Dendritic cell treated with granulocyte-macrophage colony-stimulating factor and Interleukin-4, amounts not matched to agents 40 ng/mL and 50 ng/mL, for 4 days (primary cell): ENCODE measurements at regions not wholly inside any gene's neighbourhood (a gene's known extent, or its start where the extent isn't known, plus 50 kb on each side); places are given as distances from the start of the nearest gene placed in this dataset.

Source experiments
- H3K27ac Mint-ChIP-seq: one replicate; pipeline ENCODE4 v1.8.0; 2022; ENCODE audit warnings: mild to moderate bottlenecking, mixed read lengths
- H3K27me3 Mint-ChIP-seq: one replicate; pipeline ENCODE4 v1.8.0; 2022; ENCODE audit warnings: mild to moderate bottlenecking, mixed read lengths
- H3K36me3 Mint-ChIP-seq: one replicate; pipeline ENCODE4 v1.8.0; 2022; ENCODE audit warnings: low read depth, mixed read lengths
- H3K4me1 Mint-ChIP-seq: one replicate; pipeline ENCODE4 v1.8.0; 2022; ENCODE audit warnings: low read depth, mixed read lengths
- H3K4me3 Mint-ChIP-seq: one replicate; pipeline ENCODE4 v1.8.0; 2022; ENCODE audit warnings: mild to moderate bottlenecking, moderate library complexity, mixed read lengths
- H3K9me3 Mint-ChIP-seq: one replicate; pipeline ENCODE4 v1.8.0; 2022; ENCODE audit warnings: mixed read lengths
- intact Hi-C: fragments of 100-400 bp; cut with micrococcal nuclease; formaldehyde crosslinking; loops from one replicate; pipeline ENCODE4 v1.15.0; 2022

GRCh38 chr6:15077961-15078360 is 167.9 kb upstream of the JARID2 start:
- no peaks in the 10 kb centered on the region for H3K9me3 Mint-ChIP-seq
- no peak overlapping the region for H3K4me3 Mint-ChIP-seq
- no peaks in the 10 kb centered on the region for H3K27me3 Mint-ChIP-seq
- intact Hi-C loops, result no loop called here
- H3K36me3 Mint-ChIP-seq, result no peaks in the 10 kb centered on the region
- H3K27ac Mint-ChIP-seq, result no peak overlapping the region
- peaks cover 25% of the 10 kb centered on the region for H3K4me1 Mint-ChIP-seq

- no peak overlapping the region for H3K4me3 Mint-ChIP-seq
- H3K27me3 Mint-ChIP-seq, result no peaks in the 10 kb centered on the region
- H3K27ac Mint-ChIP-seq, result peak overlapping the region; percentile 57
- no peaks in the 10 kb centered on the region for H3K9me3 Mint-ChIP-seq
- H3K36me3 Mint-ChIP-seq, result no peaks in the 10 kb centered on the region
- intact Hi-C loops, result no loop called here
- H3K4me1 Mint-ChIP-seq, result peaks cover 29% of the 10 kb centered on the region
Observed at GRCh38 chr6:15079288-15079817, 166.5 kb upstream of the JARID2 start.

- no peak overlapping the region for H3K4me3 Mint-ChIP-seq
- H3K36me3 Mint-ChIP-seq, result no peaks in the 10 kb centered on the region
- peaks cover 29% of the 10 kb centered on the region for H3K4me1 Mint-ChIP-seq
- no peaks in the 10 kb centered on the region for H3K9me3 Mint-ChIP-seq
- intact Hi-C loops, result no loop called here
- no peaks in the 10 kb centered on the region for H3K27me3 Mint-ChIP-seq
- H3K27ac Mint-ChIP-seq, result no peak overlapping the region
Observed at GRCh38 chr6:15080895-15081294, 165.0 kb upstream of the JARID2 start.

GRCh38 chr6:15081447-15081846 is 164.4 kb upstream of the JARID2 start:
- Mint-ChIP-seq H3K27ac (no peak overlapping the region), H3K4me1 (peaks cover 28% of the 10 kb centered on the region)

GRCh38 chr6:15082708-15083107 is 163.2 kb upstream of the JARID2 start:
- Mint-ChIP-seq H3K27me3 (no peaks in the 10 kb centered on the region), H3K9me3 (no peaks in the 10 kb centered on the region), H3K4me1 (peaks cover 32% of the 10 kb centered on the region), H3K36me3 (no peaks in the 10 kb centered on the region), H3K4me3 (no peak overlapping the region), H3K27ac (no peak overlapping the region)
- intact Hi-C loops, result no loop called here

More at GRCh38 chr6:15081447-15081846, 164.4 kb upstream of the JARID2 start:
- Mint-ChIP-seq H3K4me3 (no peak overlapping the region), H3K27me3 (no peaks in the 10 kb centered on the region), H3K36me3 (no peaks in the 10 kb centered on the region), H3K9me3 (no peaks in the 10 kb centered on the region)
- intact Hi-C loops, result no loop called here

GRCh38 chr6:15086348-15087158 is 159.3 kb upstream of the JARID2 start:
- Mint-ChIP-seq H3K4me1 (peaks cover 65% of the 10 kb centered on the region), H3K36me3 (no peaks in the 10 kb centered on the region), H3K9me3 (no peaks in the 10 kb centered on the region), H3K27me3 (no peaks in the 10 kb centered on the region), H3K4me3 (no peak overlapping the region), H3K27ac (no peak overlapping the region)
- intact Hi-C loops, result no loop called here

GRCh38 chr6:15087186-15087589 is 158.7 kb upstream of the JARID2 start:
- Mint-ChIP-seq H3K9me3 (no peaks in the 10 kb centered on the region), H3K36me3 (no peaks in the 10 kb centered on the region), H3K27me3 (no peaks in the 10 kb centered on the region), H3K4me3 (no peak overlapping the region), H3K4me1 (peaks cover 70% of the 10 kb centered on the region), H3K27ac (no peak overlapping the region)
- intact Hi-C loops, result no loop called here

- Mint-ChIP-seq H3K4me1 (peaks cover 75% of the 10 kb centered on the region), H3K36me3 (no peaks in the 10 kb centered on the region), H3K27me3 (no peaks in the 10 kb centered on the region), H3K4me3 (no peak overlapping the region), H3K27ac (peak overlapping the region; percentile 1), H3K9me3 (no peaks in the 10 kb centered on the region)
- intact Hi-C loops, result no loop called here
Observed at GRCh38 chr6:15088904-15089568, 156.8 kb upstream of the JARID2 start.

GRCh38 chr6:15089569-15090144 is 156.2 kb upstream of the JARID2 start:
- Mint-ChIP-seq H3K27ac (peak overlapping the region; percentile 1), H3K4me1 (peaks cover 69% of the 10 kb centered on the region), H3K36me3 (no peaks in the 10 kb centered on the region), H3K9me3 (no peaks in the 10 kb centered on the region), H3K4me3 (no peak overlapping the region), H3K27me3 (no peaks in the 10 kb centered on the region)
- intact Hi-C loops, result no loop called here

GRCh38 chr6:15090145-15090579 is 155.7 kb upstream of the JARID2 start:
- Mint-ChIP-seq H3K36me3 (no peaks in the 10 kb centered on the region), H3K27ac (peak overlapping the region; percentile 50), H3K4me3 (no peak overlapping the region), H3K27me3 (no peaks in the 10 kb centered on the region), H3K9me3 (no peaks in the 10 kb centered on the region), H3K4me1 (peaks cover 64% of the 10 kb centered on the region)
- intact Hi-C loops, result no loop called here

- H3K27me3 Mint-ChIP-seq, result no peaks in the 10 kb centered on the region
- H3K36me3 Mint-ChIP-seq, result no peaks in the 10 kb centered on the region
- H3K4me1 Mint-ChIP-seq, result peaks cover 62% of the 10 kb centered on the region
- no peaks in the 10 kb centered on the region for H3K9me3 Mint-ChIP-seq
- intact Hi-C loops, result no loop called here
- H3K4me3 Mint-ChIP-seq, result no peak overlapping the region
- peak overlapping the region; percentile 50 for H3K27ac Mint-ChIP-seq
Observed at GRCh38 chr6:15090745-15091384, 155.0 kb upstream of the JARID2 start.

- intact Hi-C loops, result no loop called here
- peaks cover 6% of the 10 kb centered on the region for H3K4me1 Mint-ChIP-seq
- H3K9me3 Mint-ChIP-seq, result no peaks in the 10 kb centered on the region
- H3K27ac Mint-ChIP-seq, result no peak overlapping the region
- H3K4me3 Mint-ChIP-seq, result no peak overlapping the region
- no peaks in the 10 kb centered on the region for H3K27me3 Mint-ChIP-seq
- no peaks in the 10 kb centered on the region for H3K36me3 Mint-ChIP-seq
Observed at GRCh38 chr6:15096894-15097837, 148.7 kb upstream of the JARID2 start.

- Mint-ChIP-seq H3K4me1 (peaks cover 3% of the 10 kb centered on the region), H3K27ac (no peak overlapping the region), H3K36me3 (no peaks in the 10 kb centered on the region), H3K9me3 (peaks cover 9% of the 10 kb centered on the region), H3K27me3 (peaks cover 2% of the 10 kb centered on the region), H3K4me3 (no peak overlapping the region)
- intact Hi-C loops, result no loop called here
Observed at GRCh38 chr6:15101130-15101529, 144.7 kb upstream of the JARID2 start.
